ENCODE measurements at regions not wholly inside any gene's neighbourhood (a gene's known extent, or its start where the extent isn't known, plus 50 kb on each side); places are given as distances from the start of the nearest gene placed in this dataset.

DNA sequence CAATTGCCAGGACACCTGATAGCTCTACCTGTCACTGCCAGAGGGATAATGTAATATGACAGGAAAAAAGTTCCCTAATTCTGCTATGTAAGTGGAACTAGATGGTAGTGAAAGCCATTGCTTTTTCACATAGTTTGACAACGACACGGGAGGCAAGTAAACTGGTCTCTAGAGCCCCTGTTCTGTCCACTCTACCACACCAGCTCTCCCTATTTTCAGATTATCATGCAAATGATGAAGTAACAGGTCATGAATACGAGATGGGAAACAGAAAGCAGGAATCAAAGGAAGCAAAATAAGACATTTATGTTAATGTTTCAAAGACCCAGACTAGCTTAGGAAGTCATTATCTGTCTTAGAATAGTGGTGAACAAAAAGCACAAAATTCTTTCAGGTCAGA, 56.2 kb downstream of the TAF11L14 start:
- H3K4me3 Mint-ChIP-seq, result no peak overlapping the region
- no peak for DNase-seq
- H3K9me3 Mint-ChIP-seq, result peaks cover 6 to 24% (median 12%) of the 10 kb centered on the region in 7 donors
- H3K27ac Mint-ChIP-seq, result no peak overlapping the region
- Histone ChIP-seq H3K27me3 (ENCODE audit: control insufficient read depth, insufficient read depth, low read length) (no peaks in the 10 kb centered on the region), H3K36me3 (ENCODE audit: control insufficient read depth, insufficient read depth, low read length) (no peaks in the 10 kb centered on the region), H3K4me3 (ENCODE audit: low read depth, low read length) (no peak overlapping the region), H3K27ac (ENCODE audit: insufficient read depth, low read length, poor library complexity, severe bottlenecking) (no peak overlapping the region), H3K9me3 (ENCODE audit: control insufficient read depth in 2 of 2, low read length in 2 of 2) (no peaks in the 10 kb centered on the region), H3K4me1 (ENCODE audit: control insufficient read depth, insufficient read depth, low read length, poor library complexity, severe bottlenecking) (no peaks in the 10 kb centered on the region)
- no peak for ATAC-seq (ENCODE audit: low read depth in 2 of 2)
- H3K36me3 Mint-ChIP-seq, result no peaks in the 10 kb centered on the region
- H3K4me1 Mint-ChIP-seq, result no peaks in the 10 kb centered on the region
- H3K27me3 Mint-ChIP-seq, result no peaks in the 10 kb centered on the region

DNA sequence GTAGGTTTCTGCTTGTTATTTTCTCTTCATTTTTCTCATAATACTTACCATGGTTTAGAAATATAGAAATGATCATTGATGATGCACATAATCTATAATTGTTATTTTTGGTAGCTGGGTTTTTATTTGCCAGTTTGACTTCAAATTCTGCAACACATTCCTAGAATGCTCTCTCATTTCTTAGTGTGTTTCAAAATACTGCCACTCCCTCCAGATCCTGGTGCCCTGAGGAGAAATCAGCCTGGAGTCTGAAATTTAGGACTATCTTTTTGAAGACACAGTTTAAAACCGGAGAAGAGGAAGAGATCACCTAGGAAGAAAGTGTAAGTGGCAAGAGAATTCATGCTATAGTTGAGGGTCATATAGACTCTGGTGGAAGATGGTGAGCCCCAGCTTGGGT, 57.5 kb downstream of the TAF11L14 start:
- no peak overlapping the region for H3K27ac Mint-ChIP-seq
- no peak overlapping the region for H3K4me3 Mint-ChIP-seq
- no peaks in the 10 kb centered on the region for H3K9me3 ChIP-seq (ENCODE audit: control insufficient read depth in 2 of 2, low read length in 2 of 2)
- no peaks in the 10 kb centered on the region for H3K36me3 Mint-ChIP-seq
- no peak for ATAC-seq (ENCODE audit: low read depth in 2 of 2)
- H3K4me3 ChIP-seq (ENCODE audit: low read depth, low read length), result no peak overlapping the region
- H3K27me3 Mint-ChIP-seq, result no peaks in the 10 kb centered on the region
- H3K4me1 ChIP-seq (ENCODE audit: control insufficient read depth, insufficient read depth, low read length, poor library complexity, severe bottlenecking), result no peaks in the 10 kb centered on the region
- H3K27ac ChIP-seq (ENCODE audit: insufficient read depth, low read length, poor library complexity, severe bottlenecking), result no peak overlapping the region
- no peaks in the 10 kb centered on the region for H3K27me3 ChIP-seq (ENCODE audit: control insufficient read depth, insufficient read depth, low read length)
- no peaks in the 10 kb centered on the region for H3K4me1 Mint-ChIP-seq
- no peaks in the 10 kb centered on the region for H3K36me3 ChIP-seq (ENCODE audit: control insufficient read depth, insufficient read depth, low read length)
- H3K9me3 Mint-ChIP-seq, result peaks cover 6 to 27% (median 12%) of the 10 kb centered on the region in 7 donors
- no peak for DNase-seq

DNA sequence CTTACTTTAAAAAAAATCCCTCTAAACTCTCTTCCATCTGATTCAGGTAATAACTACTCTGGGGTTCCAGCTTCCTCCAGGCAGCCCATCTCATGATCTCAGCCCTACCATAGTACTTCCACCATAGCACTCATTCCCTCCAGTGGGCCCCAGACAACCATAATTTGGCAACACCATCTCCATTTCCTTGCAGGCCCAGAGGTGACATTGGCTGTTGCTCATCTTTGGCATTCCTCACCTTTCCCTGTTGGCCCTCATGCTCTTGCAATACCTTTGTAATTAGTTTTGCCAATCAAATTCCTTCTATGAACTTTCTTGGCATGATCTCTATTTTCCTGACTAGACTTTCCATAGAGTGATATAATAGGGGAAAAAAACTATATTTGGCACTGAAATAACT, 60.1 kb downstream of the TAF11L14 start:
- no peak overlapping the region for H3K27ac Mint-ChIP-seq
- peaks cover 6 to 26% (median 20%) of the 10 kb centered on the region in 7 donors for H3K9me3 Mint-ChIP-seq
- no peaks in the 10 kb centered on the region for H3K27me3 Mint-ChIP-seq
- Histone ChIP-seq H3K4me1 (ENCODE audit: control insufficient read depth, insufficient read depth, low read length, poor library complexity, severe bottlenecking) (no peaks in the 10 kb centered on the region), H3K27ac (ENCODE audit: insufficient read depth, low read length, poor library complexity, severe bottlenecking) (no peak overlapping the region), H3K27me3 (ENCODE audit: control insufficient read depth, insufficient read depth, low read length) (no peaks in the 10 kb centered on the region), H3K9me3 (ENCODE audit: control insufficient read depth in 2 of 2, low read length in 2 of 2) (peaks cover 2 to 5% of the 10 kb centered on the region in 2 experiments), H3K36me3 (ENCODE audit: control insufficient read depth, insufficient read depth, low read length) (no peaks in the 10 kb centered on the region), H3K4me3 (ENCODE audit: low read depth, low read length) (no peak overlapping the region)
- H3K4me1 Mint-ChIP-seq, result no peaks in the 10 kb centered on the region
- no peak overlapping the region for H3K4me3 Mint-ChIP-seq
- ATAC-seq (ENCODE audit: low read depth in 2 of 2) (no peak), DNase-seq (no peak)
- H3K36me3 Mint-ChIP-seq, result no peaks in the 10 kb centered on the region

DNA sequence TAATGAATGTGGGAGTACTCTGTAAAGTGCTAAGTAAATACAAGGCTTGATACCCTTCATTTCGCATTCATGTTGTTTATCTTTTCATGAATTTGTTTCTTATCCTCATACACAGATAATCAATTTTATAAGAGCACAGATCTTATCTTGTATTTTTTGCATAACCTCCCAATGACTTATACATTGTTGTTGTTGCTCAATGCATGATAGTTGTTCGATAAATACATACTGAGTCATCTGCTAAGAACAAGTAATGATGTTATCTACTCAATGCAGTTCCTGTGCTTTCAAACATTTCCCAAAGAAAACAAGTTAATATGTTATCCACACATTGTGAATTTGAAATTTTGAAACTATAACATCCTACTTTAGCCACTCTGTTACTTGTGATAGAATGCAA, 60.7 kb downstream of the TAF11L14 start:
- H3K4me1 Mint-ChIP-seq, result no peaks in the 10 kb centered on the region
- H3K36me3 Mint-ChIP-seq, result no peaks in the 10 kb centered on the region
- Histone ChIP-seq H3K4me3 (ENCODE audit: low read depth, low read length) (no peak overlapping the region), H3K27me3 (ENCODE audit: control insufficient read depth, insufficient read depth, low read length) (no peaks in the 10 kb centered on the region), H3K9me3 (ENCODE audit: control insufficient read depth in 2 of 2, low read length in 2 of 2) (peaks cover 2 to 6% of the 10 kb centered on the region in 2 experiments), H3K36me3 (ENCODE audit: control insufficient read depth, insufficient read depth, low read length) (no peaks in the 10 kb centered on the region), H3K27ac (ENCODE audit: insufficient read depth, low read length, poor library complexity, severe bottlenecking) (no peak overlapping the region), H3K4me1 (ENCODE audit: control insufficient read depth, insufficient read depth, low read length, poor library complexity, severe bottlenecking) (no peaks in the 10 kb centered on the region)
- peaks cover 6 to 26% (median 19%) of the 10 kb centered on the region in 7 donors for H3K9me3 Mint-ChIP-seq
- no peak overlapping the region for H3K4me3 Mint-ChIP-seq
- H3K27ac Mint-ChIP-seq, result no peak overlapping the region
- ATAC-seq (ENCODE audit: low read depth in 2 of 2), result no peak
- H3K27me3 Mint-ChIP-seq, result no peaks in the 10 kb centered on the region
- no peak for DNase-seq

DNA sequence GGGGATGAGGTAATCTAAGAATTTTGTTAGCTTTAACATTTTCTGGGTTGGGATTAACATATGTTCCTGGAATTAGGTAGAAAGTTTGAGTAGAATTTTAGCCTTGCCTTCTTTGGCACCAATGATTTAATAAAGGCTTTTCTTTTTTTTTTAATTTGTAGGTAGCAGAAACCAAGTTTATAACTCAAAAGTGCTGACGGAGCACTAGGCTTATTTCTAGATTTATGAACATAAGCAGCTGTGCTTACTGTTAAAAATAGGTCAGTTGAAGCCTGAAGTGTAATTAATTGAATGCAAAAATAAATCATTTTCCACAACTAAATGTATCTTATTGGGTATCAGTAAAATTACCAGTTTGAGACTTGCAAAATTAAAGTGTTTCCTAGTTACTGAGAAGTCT, 62.4 kb downstream of the TAF11L14 start:
- Mint-ChIP-seq H3K36me3 (no peaks in the 10 kb centered on the region), H3K4me1 (no peaks in the 10 kb centered on the region), H3K4me3 (no peak overlapping the region), H3K27ac (no peak overlapping the region), H3K9me3 (peaks cover 3 to 30% (median 18%) of the 10 kb centered on the region in 7 donors), H3K27me3 (no peaks in the 10 kb centered on the region)
- DNase-seq, result no peak
- Histone ChIP-seq H3K27ac (ENCODE audit: insufficient read depth, low read length, poor library complexity, severe bottlenecking) (no peak overlapping the region), H3K9me3 (ENCODE audit: control insufficient read depth in 2 of 2, low read length in 2 of 2) (peaks cover 2 to 6% of the 10 kb centered on the region in 2 experiments), H3K27me3 (ENCODE audit: control insufficient read depth, insufficient read depth, low read length) (no peaks in the 10 kb centered on the region), H3K4me1 (ENCODE audit: control insufficient read depth, insufficient read depth, low read length, poor library complexity, severe bottlenecking) (no peaks in the 10 kb centered on the region), H3K36me3 (ENCODE audit: control insufficient read depth, insufficient read depth, low read length) (no peaks in the 10 kb centered on the region), H3K4me3 (ENCODE audit: low read depth, low read length) (no peak overlapping the region)
- no peak for ATAC-seq (ENCODE audit: low read depth in 2 of 2)

DNA sequence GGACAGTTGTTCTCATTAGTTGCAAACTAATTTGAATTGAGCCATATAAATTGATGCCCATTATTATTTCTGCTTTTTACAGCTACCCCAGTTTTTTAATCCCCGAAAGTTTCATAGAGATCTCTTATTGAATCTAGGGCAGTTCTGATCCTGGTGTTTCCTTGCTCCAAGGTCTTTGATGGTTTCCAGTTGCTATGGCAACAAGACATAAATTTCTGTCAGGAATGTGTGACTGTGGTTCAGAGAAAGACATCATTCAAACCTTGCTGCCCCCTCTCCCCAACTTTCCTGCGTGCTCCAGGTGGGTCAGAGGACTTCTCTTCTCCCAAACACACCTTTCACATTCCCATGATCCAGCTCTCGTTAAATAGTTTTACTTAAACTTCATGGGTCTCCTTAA, 63.4 kb downstream of the TAF11L14 start:
- no peak for ATAC-seq (ENCODE audit: low read depth in 2 of 2)
- Mint-ChIP-seq H3K4me3 (no peak overlapping the region), H3K36me3 (no peaks in the 10 kb centered on the region), H3K27me3 (no peaks in the 10 kb centered on the region), H3K4me1 (no peaks in the 10 kb centered on the region), H3K9me3 (peaks cover 3 to 31% (median 15%) of the 10 kb centered on the region in 7 donors), H3K27ac (no peak overlapping the region)
- no peak for DNase-seq
- peaks cover 2 to 6% of the 10 kb centered on the region in 2 experiments for H3K9me3 ChIP-seq (ENCODE audit: control insufficient read depth in 2 of 2, low read length in 2 of 2)
- no peaks in the 10 kb centered on the region for H3K4me1 ChIP-seq (ENCODE audit: control insufficient read depth, insufficient read depth, low read length, poor library complexity, severe bottlenecking)
- H3K4me3 ChIP-seq (ENCODE audit: low read depth, low read length), result no peak overlapping the region
- H3K27ac ChIP-seq (ENCODE audit: insufficient read depth, low read length, poor library complexity, severe bottlenecking), result no peak overlapping the region
- no peaks in the 10 kb centered on the region for H3K27me3 ChIP-seq (ENCODE audit: control insufficient read depth, insufficient read depth, low read length)
- no peaks in the 10 kb centered on the region for H3K36me3 ChIP-seq (ENCODE audit: control insufficient read depth, insufficient read depth, low read length)

DNA sequence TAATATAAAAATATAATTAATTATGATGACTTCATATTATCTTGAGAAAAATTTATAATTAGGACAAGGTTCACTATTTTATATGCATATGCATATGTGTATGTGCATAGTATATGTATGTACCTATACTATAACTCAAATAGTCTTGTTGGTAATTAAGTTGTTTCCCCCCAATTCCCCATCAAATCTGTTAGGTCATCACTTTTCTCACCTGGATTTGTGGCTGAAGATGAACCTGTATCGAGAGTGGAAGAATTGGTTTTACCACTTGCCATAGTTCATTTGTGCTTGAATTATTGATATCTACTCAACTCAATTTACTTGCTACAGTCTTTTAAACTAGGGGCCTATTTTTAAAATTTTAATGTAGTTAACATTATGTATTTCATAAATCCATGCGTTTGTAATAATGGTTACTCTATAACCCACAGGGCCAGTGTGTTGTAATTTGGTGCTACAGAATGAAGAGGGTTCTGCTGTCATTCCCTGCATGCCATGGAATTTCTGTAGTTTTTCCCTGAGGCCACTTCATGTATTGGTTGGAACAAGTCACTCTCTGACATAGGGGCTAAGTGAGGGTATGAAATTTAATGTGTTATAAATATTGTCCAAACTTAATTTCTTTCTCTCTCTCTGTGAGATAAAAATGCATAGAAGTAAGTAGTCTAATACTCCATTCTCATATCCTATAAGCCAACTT, 74.9 kb downstream of the TAF11L14 start:
- no peaks in the 10 kb centered on the region for H3K36me3 Mint-ChIP-seq
- no peak overlapping the region for H3K27ac Mint-ChIP-seq
- no peaks in the 10 kb centered on the region for H3K27me3 Mint-ChIP-seq
- H3K9me3 ChIP-seq (ENCODE audit: control insufficient read depth in 2 of 2, low read length in 2 of 2), result peaks cover 3 to 6% of the 10 kb centered on the region in 2 experiments
- no peak overlapping the region for H3K27ac ChIP-seq (ENCODE audit: insufficient read depth, low read length, poor library complexity, severe bottlenecking)
- DNase-seq, result no peak
- no peaks in the 10 kb centered on the region for H3K27me3 ChIP-seq (ENCODE audit: control insufficient read depth, insufficient read depth, low read length)
- no peaks in the 10 kb centered on the region for H3K4me1 ChIP-seq (ENCODE audit: control insufficient read depth, insufficient read depth, low read length, poor library complexity, severe bottlenecking)
- H3K4me1 Mint-ChIP-seq, result no peaks in the 10 kb centered on the region
- no peaks in the 10 kb centered on the region for H3K36me3 ChIP-seq (ENCODE audit: control insufficient read depth, insufficient read depth, low read length)
- no peak for ATAC-seq (ENCODE audit: low read depth in 2 of 2)
- H3K4me3 ChIP-seq (ENCODE audit: low read depth, low read length), result no peak overlapping the region
- no peak overlapping the region for H3K4me3 Mint-ChIP-seq
- peaks cover 0 to 18% (median 9%) of the 10 kb centered on the region in 7 donors for H3K9me3 Mint-ChIP-seq

DNA sequence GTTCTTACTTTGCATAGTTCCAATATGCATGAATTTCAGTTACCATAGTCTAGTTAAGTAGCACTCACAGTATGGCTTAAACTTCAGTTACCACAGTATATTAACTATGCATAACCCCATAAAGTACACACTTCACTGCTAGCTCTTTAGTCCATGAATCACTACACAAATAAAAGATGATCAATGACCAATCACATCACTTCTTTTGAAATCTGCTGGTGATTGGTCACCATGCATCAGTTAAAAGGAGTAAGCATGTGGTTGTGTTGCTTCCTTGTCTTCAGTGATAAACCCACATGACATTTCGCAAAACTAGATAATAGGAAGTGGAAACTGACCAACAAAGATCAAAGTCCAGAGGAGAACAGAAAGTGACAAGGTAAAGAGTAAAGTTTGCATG, 79.0 kb downstream of the TAF11L14 start:
- no peak for ATAC-seq (ENCODE audit: low read depth in 2 of 2)
- no peak for DNase-seq
- no peaks in the 10 kb centered on the region for H3K4me1 Mint-ChIP-seq
- Histone ChIP-seq H3K27ac (ENCODE audit: insufficient read depth, low read length, poor library complexity, severe bottlenecking) (no peak overlapping the region), H3K4me1 (ENCODE audit: control insufficient read depth, insufficient read depth, low read length, poor library complexity, severe bottlenecking) (no peaks in the 10 kb centered on the region), H3K4me3 (ENCODE audit: low read depth, low read length) (no peak overlapping the region), H3K9me3 (ENCODE audit: control insufficient read depth in 2 of 2, low read length in 2 of 2) (peaks cover 2 to 6% of the 10 kb centered on the region in 2 experiments), H3K27me3 (ENCODE audit: control insufficient read depth, insufficient read depth, low read length) (no peaks in the 10 kb centered on the region), H3K36me3 (ENCODE audit: control insufficient read depth, insufficient read depth, low read length) (no peaks in the 10 kb centered on the region)
- no peak overlapping the region for H3K27ac Mint-ChIP-seq
- H3K36me3 Mint-ChIP-seq, result no peaks in the 10 kb centered on the region
- H3K4me3 Mint-ChIP-seq, result no peak overlapping the region
- no peaks in the 10 kb centered on the region for H3K27me3 Mint-ChIP-seq
- H3K9me3 Mint-ChIP-seq, result peaks cover 0 to 17% (median 9%) of the 10 kb centered on the region in 7 donors
